ENCODE measurements at regions not wholly inside any gene's neighbourhood (a gene's known extent, or its start where the extent isn't known, plus 50 kb on each side); places are given as distances from the start of the nearest gene placed in this dataset.
A peak's percentile ranks its signal among the peaks of the same experiment; 100 is the strongest.
"Not testable (repeated sequence)": the region's sequence is repeated elsewhere in the genome, so short reads cannot be mapped to it uniquely, and the experiment has no call there.

DNA sequence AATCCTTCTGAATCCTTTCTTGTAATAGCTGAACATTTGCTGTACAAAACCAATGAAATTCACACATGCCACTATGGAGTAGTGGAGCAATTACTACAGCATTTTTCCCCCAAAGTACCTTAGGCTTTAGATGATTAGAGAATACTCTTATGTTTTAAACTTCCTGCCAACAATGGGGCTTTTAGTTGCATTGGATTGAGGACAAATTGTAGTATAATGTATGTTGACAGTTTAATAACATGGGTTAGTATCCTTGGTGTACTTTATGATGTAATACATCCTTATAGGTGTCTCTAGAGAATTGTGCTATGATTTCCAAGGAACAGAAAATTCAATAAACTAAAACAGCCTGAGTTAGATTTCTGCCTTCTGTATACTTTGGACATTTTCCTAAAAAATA lies 422.7 kb upstream of the GRAMD2B start:
- peak in 1 of 2 experiments; percentile 10 for DNase-seq

DNA sequence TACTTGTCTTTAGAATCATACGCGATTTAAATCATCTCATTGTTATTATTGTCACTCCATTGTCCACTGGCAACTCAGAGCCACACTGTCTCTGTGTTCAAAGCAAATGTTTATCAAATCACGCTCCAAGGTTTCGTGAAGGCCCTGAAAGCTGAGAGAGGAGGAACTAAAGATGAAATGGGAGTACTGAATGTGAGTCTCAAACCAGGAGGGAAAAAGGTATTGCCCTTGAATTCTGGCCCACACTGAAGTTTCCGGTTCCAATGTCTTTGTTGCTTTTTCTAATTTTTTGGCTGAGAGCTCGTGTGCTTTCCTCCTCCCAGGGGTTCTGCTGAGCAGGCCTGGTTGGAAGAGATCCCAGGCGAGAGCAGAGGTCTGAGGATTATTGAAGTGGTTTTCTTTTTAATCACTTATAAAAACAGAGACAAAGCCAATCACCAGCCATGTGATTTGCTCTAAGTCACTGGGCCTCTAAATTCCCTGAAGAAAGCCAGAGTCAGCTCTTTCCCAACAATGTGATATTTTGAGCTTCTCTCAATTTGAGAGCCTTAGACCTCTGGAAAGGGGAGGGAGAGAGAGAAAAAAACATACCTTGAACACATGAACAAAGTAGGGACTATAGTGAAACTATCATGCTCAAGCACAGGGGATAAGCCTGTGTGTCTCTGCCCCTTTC lies 420.8 kb upstream of the GRAMD2B start:
- DNase-seq, result no peak

DNA sequence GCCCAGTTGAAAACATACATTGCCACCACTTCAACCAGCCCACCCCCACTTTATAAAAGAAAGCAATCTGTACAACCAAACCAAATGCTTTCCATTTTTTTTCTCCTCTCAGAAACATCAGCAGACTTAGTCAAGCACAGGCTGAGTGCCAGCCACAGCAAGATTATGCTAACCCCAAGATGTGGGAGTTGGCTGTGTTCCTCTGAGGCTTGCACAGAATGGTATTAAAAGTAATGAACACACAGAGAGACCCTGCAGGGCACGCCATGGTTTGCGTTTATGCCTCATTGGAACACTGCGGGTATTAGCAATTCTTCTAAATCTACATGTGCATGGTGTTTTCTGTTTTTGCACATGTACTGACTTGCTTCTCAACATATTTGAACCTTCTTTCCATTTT lies 419.9 kb upstream of the GRAMD2B start:
- no peak for DNase-seq

DNA sequence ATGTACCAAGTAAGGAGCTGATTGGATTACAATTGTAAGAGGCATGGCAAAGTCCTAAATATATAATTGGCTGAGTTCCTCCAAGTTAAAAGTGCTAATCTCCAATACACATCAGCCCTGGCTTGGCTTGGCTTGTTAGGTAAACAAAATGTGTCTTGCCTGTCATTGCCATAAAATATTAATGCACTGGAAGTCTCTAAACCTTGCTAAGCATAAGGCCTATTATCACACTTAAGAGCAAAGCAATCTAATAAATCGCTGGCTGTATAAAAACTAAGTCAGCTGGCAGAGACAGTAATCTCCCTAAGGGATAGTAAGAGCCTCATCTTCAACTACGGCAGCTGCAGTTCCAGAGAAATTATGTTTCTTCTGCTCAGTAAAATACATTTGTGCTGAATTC lies 418.6 kb upstream of the GRAMD2B start:
- DNase-seq, result no peak

DNA sequence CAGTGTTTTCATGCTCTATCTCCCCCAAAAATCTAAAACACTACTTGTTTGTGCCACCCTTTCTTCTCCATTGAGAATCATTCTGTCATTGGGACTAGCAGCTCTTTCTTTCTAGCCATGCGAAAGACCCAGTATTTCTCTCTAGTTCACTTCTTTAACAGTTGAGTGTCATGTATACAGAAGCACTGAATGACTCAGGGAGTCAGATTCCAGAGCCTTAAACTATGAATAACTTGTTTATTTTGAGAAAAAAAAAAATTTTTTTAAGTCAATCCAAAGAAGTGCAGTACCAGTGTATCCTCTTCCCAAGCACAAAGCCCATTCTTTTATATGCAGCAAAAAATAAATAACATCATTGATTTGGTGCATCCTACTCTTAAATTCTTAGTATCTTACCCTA lies 415.4 kb upstream of the GRAMD2B start:
- DNase-seq, result no peak

DNA sequence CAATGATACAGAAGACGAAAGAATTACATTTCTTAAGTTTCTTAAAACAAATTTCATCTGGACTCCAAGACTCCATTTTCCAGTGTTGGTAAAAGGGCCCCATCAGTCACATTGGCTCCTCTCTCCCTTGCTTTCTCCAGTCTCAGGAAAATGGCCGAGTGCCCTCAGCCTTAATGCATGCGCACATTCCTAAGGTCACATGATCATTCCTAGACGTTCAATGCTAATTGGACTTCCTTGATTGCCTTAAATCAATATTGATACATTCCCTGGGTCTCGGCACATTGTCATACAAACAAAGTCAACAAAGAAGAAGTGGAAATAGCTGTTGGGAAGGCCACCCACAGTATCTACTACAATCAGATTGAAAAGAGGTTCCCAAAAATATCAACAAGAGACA lies 413.6 kb upstream of the GRAMD2B start:
- no peak for DNase-seq

DNA sequence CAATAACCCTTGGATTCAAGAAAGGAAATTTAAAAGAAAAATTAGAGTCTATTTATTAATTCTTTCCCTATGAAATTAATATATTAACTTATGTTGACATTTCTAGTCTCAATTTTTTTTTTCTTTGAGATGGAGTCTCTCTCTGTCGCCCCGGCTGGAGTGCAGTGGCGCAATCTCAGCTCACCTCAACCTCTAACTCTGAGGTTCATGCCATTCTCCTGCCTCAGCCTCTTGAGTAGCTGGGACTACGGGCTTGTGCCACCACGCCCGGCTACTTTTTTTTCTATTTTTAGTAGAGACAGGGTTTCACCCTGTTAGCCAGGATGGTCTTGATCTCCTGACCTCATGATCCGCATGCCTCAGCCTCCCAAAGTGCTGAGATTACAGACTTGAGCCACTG lies 411.7 kb upstream of the GRAMD2B start:
- DNase-seq, result not testable (repeated sequence)

DNA sequence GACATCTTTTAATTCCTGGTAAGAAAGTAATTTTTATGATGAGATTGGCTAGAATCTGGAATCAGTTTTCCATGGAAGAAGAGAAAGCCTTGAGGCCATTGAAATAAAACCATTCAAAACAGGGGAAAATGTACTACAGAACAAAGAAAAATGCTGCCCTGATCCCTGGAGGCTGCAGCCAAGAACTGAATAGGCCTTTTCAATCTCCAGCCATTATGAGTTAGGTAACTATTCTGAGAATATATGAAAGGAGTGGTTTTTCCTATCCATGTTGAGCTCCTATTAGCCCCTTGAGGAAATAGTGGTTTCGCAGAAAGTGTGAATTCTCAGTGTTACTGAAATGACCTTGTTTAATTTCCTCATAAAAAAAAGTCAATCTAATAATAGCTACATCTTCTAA lies 408.5 kb upstream of the GRAMD2B start:
- no peak for DNase-seq

DNA sequence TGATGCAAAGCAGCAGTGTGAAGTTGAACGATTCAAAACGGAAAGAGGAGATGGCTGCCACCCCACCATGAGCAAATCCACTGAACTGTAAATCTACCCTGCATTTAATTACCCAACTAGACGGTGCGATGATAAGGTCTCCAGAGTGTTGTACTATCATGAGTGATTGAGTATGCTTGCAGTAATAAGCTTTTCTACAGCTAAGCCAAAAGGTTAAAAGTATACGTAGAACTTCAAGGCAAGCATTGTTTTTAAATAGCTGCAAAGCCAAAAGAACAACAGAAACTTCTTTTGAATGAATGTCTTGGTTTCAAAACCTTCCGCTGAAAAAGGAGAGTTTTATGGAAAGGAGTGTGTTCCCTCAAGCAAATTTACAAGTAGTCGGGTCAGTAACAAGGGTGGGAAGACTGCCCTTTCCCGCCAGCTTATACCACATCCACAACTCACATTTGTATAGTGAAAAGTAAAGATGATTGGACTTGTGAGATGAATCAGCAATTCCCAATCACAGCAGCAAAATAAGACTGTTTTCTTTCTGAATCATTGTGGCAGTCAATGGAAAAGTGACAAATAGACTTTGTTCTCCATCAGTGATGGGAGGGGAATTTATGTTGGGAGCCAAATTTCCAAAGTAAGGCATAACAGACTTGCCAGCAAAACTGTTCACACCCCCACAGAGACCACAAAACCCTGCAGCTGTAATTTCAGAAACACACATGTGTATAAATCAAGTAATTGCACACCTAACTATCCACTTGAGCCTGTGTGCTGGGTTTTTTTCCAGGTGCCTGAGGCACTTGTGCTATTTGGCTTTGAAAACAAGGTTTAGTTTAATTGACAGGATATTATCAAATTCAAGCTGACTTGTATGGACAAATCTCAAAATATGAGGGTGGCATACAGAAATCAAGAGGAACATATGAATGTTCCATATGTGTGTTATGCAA lies 407.7 kb upstream of the GRAMD2B start:
- no peak for DNase-seq

DNA sequence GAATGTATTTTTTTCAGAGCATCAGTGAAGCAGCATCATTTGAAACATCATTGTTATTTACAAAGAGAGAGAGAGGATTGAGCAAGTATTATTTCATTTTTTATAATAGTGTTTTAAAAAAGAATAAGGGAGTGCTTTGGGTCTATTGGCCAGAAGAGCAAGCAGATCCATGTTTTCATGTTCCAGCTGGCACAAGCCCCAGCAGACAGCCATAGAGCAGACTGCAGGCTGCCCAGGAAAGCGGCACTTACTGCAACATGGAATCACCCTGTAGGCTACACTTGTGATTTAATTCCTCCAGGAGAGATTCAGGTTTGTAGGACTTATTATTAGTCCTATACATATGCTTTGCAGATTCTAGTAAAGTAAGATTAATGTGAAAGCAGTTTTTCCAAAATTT lies 407.0 kb upstream of the GRAMD2B start:
- DNase-seq, result no peak

DNA sequence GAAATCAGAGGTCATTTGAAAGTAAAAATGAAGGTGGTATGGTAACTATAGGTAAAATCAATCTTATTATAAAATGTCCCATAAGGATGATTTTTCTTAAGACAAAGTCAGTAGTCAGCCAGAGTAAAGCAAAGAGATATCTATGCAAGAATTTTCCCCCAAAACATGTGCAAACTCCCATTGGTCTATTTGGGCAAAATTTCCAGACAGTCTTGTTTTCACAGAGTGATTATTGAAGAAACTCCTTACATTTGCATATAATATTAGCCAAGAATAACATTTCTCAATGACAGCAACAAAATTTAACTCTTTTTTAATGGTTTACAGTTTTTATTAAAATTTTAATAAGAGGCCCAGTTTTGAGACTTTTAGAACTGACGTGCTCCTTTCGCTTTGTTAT lies 406.1 kb upstream of the GRAMD2B start:
- DNase-seq, result no peak

DNA sequence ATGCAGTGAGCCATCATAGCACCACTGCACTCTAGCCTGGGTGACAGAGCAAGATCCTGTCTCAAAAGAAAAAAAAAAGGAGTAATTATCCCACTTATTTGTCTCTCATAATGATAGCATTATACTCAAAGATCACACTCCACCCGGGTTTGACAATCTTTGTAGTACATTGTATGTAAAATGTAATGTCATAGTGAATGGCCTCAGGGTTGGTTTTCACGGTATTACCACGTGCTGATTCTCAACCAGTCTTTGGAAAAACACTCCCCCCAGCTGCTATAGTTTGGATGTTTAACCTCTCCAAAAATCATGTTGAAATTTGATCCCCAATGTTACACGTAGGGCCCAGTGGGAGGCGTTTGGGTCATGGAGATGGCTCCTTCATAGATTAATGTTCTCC lies 402.4 kb upstream of the GRAMD2B start:
- DNase-seq, result no peak

DNA sequence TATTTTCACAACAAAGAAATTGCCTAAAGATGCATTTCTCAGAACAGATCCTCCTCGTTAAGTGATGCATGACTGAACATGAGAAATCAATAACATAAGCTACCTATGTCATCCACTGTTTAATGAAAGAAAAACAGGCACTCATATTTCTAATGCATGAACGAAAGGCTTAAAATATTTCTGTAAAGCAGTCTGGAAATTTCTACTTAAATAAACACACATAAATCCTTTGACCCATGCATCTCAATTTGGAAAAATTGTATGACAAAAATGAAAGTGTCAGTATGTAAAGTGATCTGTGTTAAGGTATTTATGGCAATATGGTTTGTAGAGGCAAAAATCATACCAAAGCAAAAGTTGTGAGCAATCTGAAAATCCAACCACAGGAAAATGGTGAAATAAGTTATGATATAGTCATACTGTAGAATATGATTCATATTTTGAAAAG lies 399.2 kb upstream of the GRAMD2B start:
- no peak for DNase-seq

DNA sequence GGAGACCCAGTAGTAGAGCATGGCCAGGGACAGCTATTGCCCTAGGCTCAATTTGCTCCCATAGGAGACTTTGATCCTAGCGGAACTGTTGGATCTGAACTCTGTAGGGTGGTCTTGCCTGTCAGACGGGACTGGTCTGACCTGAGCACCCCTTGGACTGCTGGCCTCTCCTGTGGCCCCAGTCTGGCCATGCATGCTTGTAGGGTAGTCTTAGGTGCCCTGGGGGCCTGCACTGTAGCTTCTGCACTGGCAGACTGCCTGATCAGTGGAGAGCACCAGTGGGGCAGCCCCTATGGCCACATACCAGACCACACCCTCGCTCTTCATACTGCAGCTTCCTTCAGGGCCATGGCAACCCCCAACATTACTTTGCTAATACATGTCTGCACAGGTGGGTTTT lies 396.1 kb upstream of the GRAMD2B start:
- DNase-seq, result no peak

DNA sequence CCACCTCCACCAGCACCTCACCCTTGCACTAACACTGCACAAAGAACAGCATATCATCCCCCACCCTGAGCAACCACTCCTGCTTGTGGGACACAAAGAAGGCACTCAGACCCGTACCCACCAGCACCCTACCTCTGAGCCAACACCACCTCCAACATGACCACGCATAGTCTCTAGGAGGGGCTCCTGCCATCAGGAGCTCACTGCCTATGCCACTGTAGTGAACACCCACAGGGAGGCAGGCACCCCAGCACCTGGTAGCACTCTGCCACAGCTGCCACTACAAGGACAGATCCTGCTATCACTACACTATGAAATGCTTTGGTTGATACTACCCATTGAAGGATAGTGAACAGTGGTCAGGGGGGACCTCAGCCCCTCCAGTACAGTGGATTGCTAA lies 395.6 kb upstream of the GRAMD2B start:
- DNase-seq, result no peak

DNA sequence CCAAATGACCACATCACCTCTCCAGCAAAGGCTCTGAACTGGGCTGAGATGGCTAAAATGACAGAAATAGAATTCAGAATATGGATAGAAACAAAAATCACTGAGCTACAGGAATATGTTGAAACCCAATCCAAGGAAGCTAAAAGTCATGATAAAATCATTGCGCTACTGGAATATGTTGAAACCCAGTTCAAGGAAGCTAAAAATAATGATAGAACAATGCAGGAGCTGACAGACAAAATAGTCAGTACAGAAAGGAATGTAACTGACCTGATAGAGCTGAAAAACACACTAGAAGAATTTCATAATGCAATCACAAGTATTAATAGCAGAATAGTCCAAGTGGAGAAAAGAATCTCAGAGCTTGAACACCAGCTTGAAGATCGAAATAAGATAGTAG lies 394.9 kb upstream of the GRAMD2B start:
- no peak for DNase-seq

DNA sequence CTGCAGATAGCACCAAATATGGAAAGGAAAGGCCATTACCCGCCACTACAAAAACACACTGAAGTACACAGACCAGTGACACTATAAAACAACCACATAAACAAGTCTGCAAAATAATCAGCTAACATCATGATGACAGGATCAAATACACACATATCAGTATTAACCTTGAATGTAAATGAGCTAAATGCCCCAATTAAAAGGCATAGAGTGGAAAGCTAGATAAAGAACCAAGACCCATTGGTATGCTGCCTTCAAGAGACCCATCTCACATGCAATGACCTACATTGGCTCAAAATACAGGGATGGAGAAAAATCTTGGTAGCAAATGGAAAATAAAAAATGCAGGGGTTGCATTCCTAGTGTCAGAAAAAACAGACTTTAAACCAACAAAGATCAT lies 393.9 kb upstream of the GRAMD2B start:
- not testable (repeated sequence) for DNase-seq

DNA sequence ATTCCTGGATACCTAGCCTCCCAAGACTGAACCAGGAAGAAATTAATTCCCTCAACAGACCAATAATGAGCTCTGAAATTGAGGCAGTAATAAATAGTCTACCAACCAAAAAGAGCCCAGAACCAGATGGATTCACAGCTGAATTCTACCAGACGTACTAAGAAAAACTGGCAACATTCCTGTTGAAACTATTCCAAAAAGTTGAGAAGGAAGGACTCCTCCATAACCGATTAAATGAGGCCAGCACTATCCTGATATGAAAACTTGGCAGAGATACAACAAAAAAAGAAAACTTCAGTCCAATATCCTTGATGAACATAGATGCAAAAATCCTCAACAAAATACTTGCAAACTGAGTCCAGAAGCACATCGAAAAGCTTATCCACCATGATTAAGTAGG lies 392.5 kb upstream of the GRAMD2B start:
- no peak for DNase-seq

DNA sequence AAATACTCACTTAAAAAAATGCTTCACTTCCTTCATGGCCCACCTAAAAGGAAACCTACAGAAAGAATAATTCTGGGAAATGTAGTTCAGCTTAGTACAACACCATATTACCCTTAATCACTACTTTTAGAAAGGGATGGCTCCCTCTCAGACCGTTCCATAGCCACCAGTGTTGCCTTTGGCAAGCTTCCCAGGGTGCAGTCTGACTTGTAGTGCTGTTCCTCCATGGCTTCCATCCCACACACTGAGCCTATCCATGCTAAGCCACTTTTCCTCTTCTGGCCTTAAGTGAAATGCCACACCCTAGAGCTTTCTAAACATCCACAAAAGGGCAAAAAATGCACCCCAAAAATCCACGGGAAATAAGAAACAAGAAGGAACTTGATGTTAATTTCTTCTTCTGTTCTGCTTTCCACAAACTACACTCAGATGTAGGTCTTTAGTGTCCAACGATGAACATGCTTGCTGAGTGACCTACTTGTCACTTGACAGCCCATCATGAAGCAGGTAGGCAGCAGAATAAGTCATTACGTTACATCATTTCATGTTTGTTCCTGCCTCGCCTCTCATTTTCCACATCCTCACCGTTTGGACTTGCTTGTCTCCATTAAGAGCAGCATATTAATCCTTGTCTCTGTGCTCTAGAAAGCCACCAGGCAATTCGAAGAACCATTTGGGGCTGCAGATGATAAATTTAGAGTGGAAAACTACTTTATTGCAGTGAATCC lies 391.1 kb upstream of the GRAMD2B start:
- no peak for DNase-seq

DNA sequence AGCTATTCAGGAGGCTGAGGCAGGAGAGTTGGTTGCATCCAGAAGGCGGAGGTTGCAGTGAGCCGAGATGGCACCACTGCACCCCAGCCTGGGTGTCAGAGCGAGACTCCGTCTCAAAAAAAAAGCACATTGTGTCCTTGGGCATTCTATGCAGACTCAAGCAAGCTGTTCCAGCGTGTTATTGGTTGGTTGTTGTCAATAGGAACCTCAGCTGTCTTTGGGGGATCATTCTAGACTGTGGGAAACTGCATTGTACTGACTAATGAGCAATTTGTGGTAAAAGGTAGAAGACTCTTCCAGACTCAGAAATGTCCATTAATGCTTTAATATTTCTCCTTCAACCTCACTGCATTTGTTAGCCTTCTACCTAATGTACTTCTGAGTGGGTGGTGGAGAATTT lies 379.5 kb upstream of the GRAMD2B start:
- no peak for DNase-seq

DNA sequence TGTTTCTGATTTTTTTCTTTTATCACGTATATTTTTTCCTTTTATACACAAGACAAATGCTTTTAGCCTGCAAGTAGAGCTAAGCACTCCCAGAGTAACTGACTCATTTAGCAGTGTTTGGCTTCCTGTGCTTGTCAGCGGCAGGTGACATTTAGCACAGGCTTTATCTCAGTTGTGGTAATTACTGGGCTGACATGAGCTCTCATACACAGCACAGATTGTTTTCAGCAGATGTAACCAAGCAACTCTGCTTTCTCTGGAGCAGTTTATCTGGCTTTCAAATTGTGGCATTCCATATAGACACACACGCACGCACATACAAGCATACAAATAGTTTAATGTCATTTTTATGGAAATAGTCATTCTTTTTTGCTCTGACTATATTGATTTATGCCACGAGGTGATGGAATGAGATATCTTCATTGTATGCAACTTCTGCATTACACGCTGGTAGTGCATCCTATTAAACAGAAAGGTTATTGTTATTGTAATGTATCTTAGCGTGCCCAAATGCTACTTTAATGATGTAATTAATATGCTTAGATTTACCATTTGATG lies 379.0 kb upstream of the GRAMD2B start:
- DNase-seq, result peak; percentile 11 to 17

DNA sequence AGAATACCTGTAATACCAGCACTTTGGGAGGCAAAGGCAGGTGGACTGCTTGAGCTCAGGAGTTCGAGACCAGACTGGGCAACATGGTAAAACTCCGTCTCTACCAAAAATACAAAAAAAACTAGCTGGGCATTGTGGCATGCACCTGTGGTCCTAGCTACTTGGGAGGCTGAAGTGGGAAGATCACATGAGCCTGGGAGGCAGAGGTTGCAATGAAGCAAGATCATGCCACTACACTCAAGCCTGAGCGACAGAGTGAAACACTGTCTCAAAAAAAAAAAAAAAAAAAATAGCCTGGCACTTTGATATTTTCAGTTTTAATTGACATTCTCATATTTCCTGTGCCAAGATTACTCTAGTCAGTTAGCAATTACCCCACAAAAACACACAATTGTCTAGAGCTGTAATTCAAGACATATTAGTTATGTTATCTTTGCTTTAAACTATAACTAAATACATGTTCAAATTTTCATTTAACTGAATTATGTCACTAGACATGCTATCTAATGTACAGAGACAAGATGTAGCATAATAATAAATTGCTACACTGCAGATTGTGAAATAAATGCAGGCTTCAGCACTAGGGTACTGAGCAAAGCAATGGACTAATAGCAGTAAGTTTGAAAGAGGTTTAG lies 378.2 kb upstream of the GRAMD2B start:
- DNase-seq, result no peak

DNA sequence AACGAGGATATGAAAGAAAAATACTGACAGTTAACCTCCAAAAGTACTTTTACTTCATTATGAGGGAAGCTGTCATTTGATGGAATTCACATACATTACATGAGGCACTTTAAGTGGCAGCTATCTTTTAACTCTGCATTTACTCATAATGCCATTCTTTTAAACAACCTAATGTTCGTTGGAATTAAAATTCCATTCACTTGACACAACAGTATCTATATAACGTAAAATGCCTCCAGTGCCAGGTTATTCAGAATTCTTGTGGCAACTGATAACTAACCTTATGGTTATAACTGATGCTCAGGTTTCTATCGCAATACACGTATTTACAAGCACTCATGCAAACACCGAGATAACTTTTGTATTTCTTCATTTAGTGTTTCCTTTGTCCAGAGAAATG lies 376.9 kb upstream of the GRAMD2B start:
- no peak for DNase-seq

All from NCI-H1930 (cell line).